ENCODE measurements at regions not wholly inside any gene's neighbourhood (a gene's known extent, or its start where the extent isn't known, plus 50 kb on each side); places are given as distances from the start of the nearest gene placed in this dataset.
A peak's percentile ranks its signal among the peaks of the same experiment; 100 is the strongest.

DNA sequence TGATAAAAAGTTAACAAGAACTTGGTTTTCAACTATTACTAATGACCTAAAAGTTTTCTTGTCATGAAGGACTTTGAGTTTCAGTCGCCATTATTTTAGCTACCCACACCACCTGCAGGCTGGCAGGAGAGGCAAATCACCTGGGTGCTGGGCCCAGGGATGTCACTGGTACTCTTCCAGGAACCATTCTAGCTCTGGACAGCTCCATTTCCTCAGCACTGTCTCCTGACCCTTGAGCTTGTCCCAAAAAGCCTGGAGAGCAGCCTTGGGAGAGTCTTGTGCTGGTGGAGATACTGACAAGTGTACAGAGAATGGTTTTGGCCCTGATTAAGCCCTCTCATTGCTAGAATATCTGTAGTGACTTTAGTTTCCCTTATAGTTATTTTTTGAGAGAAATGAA lies 1924.1 kb upstream of the WWC1 start:
- no peak for DNase-seq
- Histone ChIP-seq H2BK12ac (ENCODE audit: low read length in 2 of 2) (peak overlapping the region in 1 of 2 experiments; percentile 95), H2AFZ (ENCODE audit: low read depth, low read length) (no peak overlapping the region), H2AK5ac (ENCODE audit: low read length, severe bottlenecking) (no peak overlapping the region), H3K27ac (ENCODE audit: low read length, poor library complexity, severe bottlenecking) (no peak overlapping the region), H3K18ac (ENCODE audit: low read depth in 1 of 2, low read length in 2 of 2) (no peak overlapping the region), H3K36me3 (ENCODE audit: control insufficient read depth in 1 of 2, insufficient read depth in 2 of 2, low read depth in 1 of 2, low read length in 2 of 2) (no peaks in the 10 kb centered on the region), H3K4ac (ENCODE audit: low read depth in 1 of 2, low read length in 2 of 2) (peak overlapping the region in 1 of 2 experiments; percentile 67), H4K8ac (ENCODE audit: low read length) (no peak overlapping the region), H3K9me3 (ENCODE audit: control insufficient read depth, low read length) (no peaks in the 10 kb centered on the region), H3K4me2 (ENCODE audit: low read length, poor library complexity, severe bottlenecking) (no peak overlapping the region), H3K4me1 (ENCODE audit: control insufficient read depth, insufficient read depth, low read depth, low read length) (no peaks in the 10 kb centered on the region), H3K9ac (ENCODE audit: low read length) (no peak overlapping the region), H3K4me3 (ENCODE audit: insufficient read depth in 1 of 2, low read depth in 1 of 2, low read length in 2 of 2) (no peak overlapping the region), H4K91ac (ENCODE audit: low read length) (no peak overlapping the region), H2BK15ac (ENCODE audit: low read depth, poor library complexity, severe bottlenecking) (no peak overlapping the region), H2BK5ac (ENCODE audit: low read depth, low read length, poor library complexity, severe bottlenecking) (no peak overlapping the region), H3K23ac (ENCODE audit: low read length in 2 of 2) (no peak overlapping the region), H3K79me1 (replicated peaks; ENCODE audit: low read length, poor library complexity, severe bottlenecking) (no peaks in the 10 kb centered on the region), H3K14ac (ENCODE audit: low read length in 2 of 2) (no peak overlapping the region), H2BK120ac (ENCODE audit: low read depth, low read length) (no peak overlapping the region), H3K27me3 (ENCODE audit: control insufficient read depth in 1 of 2, insufficient read depth in 1 of 2, low read length in 2 of 2) (no peaks in the 10 kb centered on the region)
- WGBS, result 100% methylated on average over 1 of the region's 1 CpG

DNA sequence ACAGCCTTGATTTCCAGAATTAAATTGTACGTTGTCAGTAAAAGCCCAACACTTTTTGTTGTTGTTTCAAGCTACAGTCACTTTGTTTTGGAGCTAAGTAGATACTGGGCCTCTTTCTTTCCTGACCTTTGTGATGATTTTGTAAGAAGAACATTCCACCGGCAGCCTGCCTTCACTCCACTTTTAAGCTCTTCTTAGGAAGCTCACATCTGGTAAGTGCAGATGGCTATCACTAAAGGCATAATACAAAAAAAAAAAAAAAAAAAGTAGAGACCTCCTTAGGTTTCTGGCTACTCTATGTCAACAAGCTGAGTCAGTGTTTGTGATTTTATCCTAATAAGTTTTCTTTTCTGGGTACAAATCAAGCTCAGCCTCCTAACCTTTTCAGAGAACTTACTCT lies 1922.1 kb upstream of the WWC1 start:
- no peaks in the 10 kb centered on the region for H3K27me3 ChIP-seq (ENCODE audit: control insufficient read depth in 1 of 2, insufficient read depth in 1 of 2, low read length in 2 of 2)
- H2BK5ac ChIP-seq (ENCODE audit: low read depth, low read length, poor library complexity, severe bottlenecking), result no peak overlapping the region
- H3K4me1 ChIP-seq (ENCODE audit: control insufficient read depth, insufficient read depth, low read depth, low read length), result no peaks in the 10 kb centered on the region
- H3K9me3 ChIP-seq (ENCODE audit: control insufficient read depth, low read length), result peaks cover 2% of the 10 kb centered on the region
- no peak overlapping the region for H3K18ac ChIP-seq (ENCODE audit: low read depth in 1 of 2, low read length in 2 of 2)
- H3K9ac ChIP-seq (ENCODE audit: low read length), result no peak overlapping the region
- no peak overlapping the region for H3K27ac ChIP-seq (ENCODE audit: low read length, poor library complexity, severe bottlenecking)
- H2BK15ac ChIP-seq (ENCODE audit: low read depth, poor library complexity, severe bottlenecking), result no peak overlapping the region
- H2AK5ac ChIP-seq (ENCODE audit: low read length, severe bottlenecking), result no peak overlapping the region
- H2BK120ac ChIP-seq (ENCODE audit: low read depth, low read length), result no peak overlapping the region
- H3K23ac ChIP-seq (ENCODE audit: low read length in 2 of 2), result no peak overlapping the region
- H3K4me2 ChIP-seq (ENCODE audit: low read length, poor library complexity, severe bottlenecking), result no peak overlapping the region
- no peak overlapping the region for H2AFZ ChIP-seq (ENCODE audit: low read depth, low read length)
- no peak overlapping the region for H3K4me3 ChIP-seq (ENCODE audit: insufficient read depth in 1 of 2, low read depth in 1 of 2, low read length in 2 of 2)
- H3K14ac ChIP-seq (ENCODE audit: low read length in 2 of 2), result no peak overlapping the region
- H3K36me3 ChIP-seq (ENCODE audit: control insufficient read depth in 1 of 2, insufficient read depth in 2 of 2, low read depth in 1 of 2, low read length in 2 of 2), result no peaks in the 10 kb centered on the region
- DNase-seq, result peak; percentile 73
- no peak overlapping the region for H4K8ac ChIP-seq (ENCODE audit: low read length)
- H3K4ac ChIP-seq (ENCODE audit: low read depth in 1 of 2, low read length in 2 of 2), result no peak overlapping the region
- H3K79me1 ChIP-seq (replicated peaks; ENCODE audit: low read length, poor library complexity, severe bottlenecking), result no peaks in the 10 kb centered on the region
- no peak overlapping the region for H2BK12ac ChIP-seq (ENCODE audit: low read length in 2 of 2)
- WGBS, result no CpG with 5 or more reads among the region's 2 CpGs
- no peak overlapping the region for H4K91ac ChIP-seq (ENCODE audit: low read length)

DNA sequence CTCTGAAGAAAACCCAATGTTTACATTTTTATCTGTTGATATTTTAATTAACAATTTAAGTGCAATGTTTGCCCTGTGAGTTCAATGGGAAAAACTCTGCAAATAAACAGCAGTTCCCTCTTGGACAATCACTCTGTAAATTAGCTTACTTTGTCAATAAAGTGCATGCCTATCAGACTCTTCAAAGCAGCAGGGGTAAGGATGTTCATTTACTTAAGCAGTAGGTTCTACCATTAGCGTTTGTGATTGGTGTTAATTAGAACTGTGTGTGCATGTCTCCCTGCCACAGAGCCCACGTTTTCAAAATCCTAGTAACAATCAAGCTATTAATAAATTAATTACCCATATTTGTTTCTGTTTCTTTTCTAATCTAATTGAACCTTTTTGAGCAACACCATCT lies 1921.6 kb upstream of the WWC1 start:
- 10% methylated on average over 1 of the region's 2 CpGs for WGBS
- Histone ChIP-seq H2AK5ac (ENCODE audit: low read length, severe bottlenecking) (no peak overlapping the region), H3K4me1 (ENCODE audit: control insufficient read depth, insufficient read depth, low read depth, low read length) (no peaks in the 10 kb centered on the region), H3K9ac (ENCODE audit: low read length) (no peak overlapping the region), H3K36me3 (ENCODE audit: control insufficient read depth in 1 of 2, insufficient read depth in 2 of 2, low read depth in 1 of 2, low read length in 2 of 2) (no peaks in the 10 kb centered on the region), H3K4me3 (ENCODE audit: insufficient read depth in 1 of 2, low read depth in 1 of 2, low read length in 2 of 2) (no peak overlapping the region), H3K18ac (ENCODE audit: low read depth in 1 of 2, low read length in 2 of 2) (no peak overlapping the region), H3K27me3 (ENCODE audit: control insufficient read depth in 1 of 2, insufficient read depth in 1 of 2, low read length in 2 of 2) (no peaks in the 10 kb centered on the region), H3K4ac (ENCODE audit: low read depth in 1 of 2, low read length in 2 of 2) (no peak overlapping the region), H3K14ac (ENCODE audit: low read length in 2 of 2) (no peak overlapping the region), H3K79me1 (replicated peaks; ENCODE audit: low read length, poor library complexity, severe bottlenecking) (no peaks in the 10 kb centered on the region), H2BK5ac (ENCODE audit: low read depth, low read length, poor library complexity, severe bottlenecking) (no peak overlapping the region), H4K91ac (ENCODE audit: low read length) (no peak overlapping the region), H2BK12ac (ENCODE audit: low read length in 2 of 2) (no peak overlapping the region), H3K27ac (ENCODE audit: low read length, poor library complexity, severe bottlenecking) (no peak overlapping the region), H3K4me2 (ENCODE audit: low read length, poor library complexity, severe bottlenecking) (no peak overlapping the region), H4K8ac (ENCODE audit: low read length) (no peak overlapping the region), H3K9me3 (ENCODE audit: control insufficient read depth, low read length) (peaks cover 3% of the 10 kb centered on the region), H2BK120ac (ENCODE audit: low read depth, low read length) (no peak overlapping the region), H2AFZ (ENCODE audit: low read depth, low read length) (no peak overlapping the region), H3K23ac (ENCODE audit: low read length in 2 of 2) (no peak overlapping the region), H2BK15ac (ENCODE audit: low read depth, poor library complexity, severe bottlenecking) (no peak overlapping the region)
- no peak for DNase-seq

DNA sequence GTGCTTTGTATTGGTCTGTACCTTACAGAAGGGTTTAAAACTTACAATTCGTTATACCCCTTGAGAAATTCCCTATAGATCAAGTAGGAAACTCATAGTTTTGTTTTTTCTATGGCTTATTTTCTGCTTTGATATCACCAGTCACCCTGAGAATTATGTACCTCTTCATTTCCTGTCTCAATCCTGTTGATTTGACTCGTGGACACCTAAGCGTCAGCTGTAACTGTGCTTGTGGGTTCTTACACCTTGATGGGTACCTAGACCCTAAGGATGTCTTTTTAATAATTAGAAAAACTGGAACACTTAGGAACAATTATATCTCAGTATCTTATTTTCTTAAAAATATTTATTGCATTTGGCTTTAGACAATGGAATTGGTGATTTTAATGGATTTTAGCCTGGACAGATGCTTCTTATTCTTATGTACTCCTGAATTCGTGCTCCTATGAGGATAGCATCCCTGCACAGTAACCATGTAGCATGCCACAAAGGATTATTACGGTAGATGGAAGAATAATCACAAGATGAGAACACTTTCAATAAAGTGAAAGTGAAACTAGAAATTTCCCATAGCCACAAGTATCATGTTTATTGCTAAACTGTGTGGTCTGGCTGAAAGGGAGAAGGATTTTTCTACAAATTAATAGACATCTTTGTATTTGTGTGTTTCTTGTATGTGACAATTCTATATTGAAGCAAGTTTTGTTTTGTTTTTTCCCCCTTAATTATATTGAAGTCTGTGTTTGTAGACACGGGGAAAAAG lies 1920.3 kb upstream of the WWC1 start:
- Histone ChIP-seq H3K9me3 (ENCODE audit: control insufficient read depth, low read length) (peaks cover 5% of the 10 kb centered on the region), H3K4me2 (ENCODE audit: low read length, poor library complexity, severe bottlenecking) (no peak overlapping the region), H3K23ac (ENCODE audit: low read length in 2 of 2) (no peak overlapping the region), H4K8ac (ENCODE audit: low read length) (peak overlapping the region; percentile 19), H3K27ac (ENCODE audit: low read length, poor library complexity, severe bottlenecking) (no peak overlapping the region), H2AFZ (ENCODE audit: low read depth, low read length) (no peak overlapping the region), H2BK120ac (ENCODE audit: low read depth, low read length) (no peak overlapping the region), H3K4me3 (ENCODE audit: insufficient read depth in 1 of 2, low read depth in 1 of 2, low read length in 2 of 2) (peak overlapping the region in 1 of 2 experiments; percentile 58), H2BK15ac (ENCODE audit: low read depth, poor library complexity, severe bottlenecking) (no peak overlapping the region), H3K36me3 (ENCODE audit: control insufficient read depth in 1 of 2, insufficient read depth in 2 of 2, low read depth in 1 of 2, low read length in 2 of 2) (no peaks in the 10 kb centered on the region), H2AK5ac (ENCODE audit: low read length, severe bottlenecking) (no peak overlapping the region), H3K79me1 (replicated peaks; ENCODE audit: low read length, poor library complexity, severe bottlenecking) (no peaks in the 10 kb centered on the region), H3K9ac (ENCODE audit: low read length) (peak overlapping the region; percentile 67), H3K18ac (ENCODE audit: low read depth in 1 of 2, low read length in 2 of 2) (peak overlapping the region in 1 of 2 experiments; percentile 57), H3K4ac (ENCODE audit: low read depth in 1 of 2, low read length in 2 of 2) (peak overlapping the region in 1 of 2 experiments; percentile 58), H3K14ac (ENCODE audit: low read length in 2 of 2) (no peak overlapping the region), H2BK12ac (ENCODE audit: low read length in 2 of 2) (no peak overlapping the region), H2BK5ac (ENCODE audit: low read depth, low read length, poor library complexity, severe bottlenecking) (no peak overlapping the region), H4K91ac (ENCODE audit: low read length) (no peak overlapping the region), H3K4me1 (ENCODE audit: control insufficient read depth, insufficient read depth, low read depth, low read length) (no peaks in the 10 kb centered on the region), H3K27me3 (ENCODE audit: control insufficient read depth in 1 of 2, insufficient read depth in 1 of 2, low read length in 2 of 2) (no peaks in the 10 kb centered on the region)
- peak; percentile 61 for DNase-seq
- 100% methylated on average over 1 of the region's 6 CpGs for WGBS
